Hypothalamus (tissue), 51 donors: ENCODE measurements at regions not wholly inside any gene's neighbourhood (a gene's known extent, or its start where the extent isn't known, plus 50 kb on each side); places are given as distances from the start of the nearest gene placed in this dataset.
"Not testable (repeated sequence)": the region's sequence is repeated elsewhere in the genome, so short reads cannot be mapped to it uniquely, and the experiment has no call there.

Experiments used
- DNase-seq, 51 donors: peaks; one replicate each; lab custom pipeline; 2025; lab: John Stamatoyannopoulos, UW

DNA sequence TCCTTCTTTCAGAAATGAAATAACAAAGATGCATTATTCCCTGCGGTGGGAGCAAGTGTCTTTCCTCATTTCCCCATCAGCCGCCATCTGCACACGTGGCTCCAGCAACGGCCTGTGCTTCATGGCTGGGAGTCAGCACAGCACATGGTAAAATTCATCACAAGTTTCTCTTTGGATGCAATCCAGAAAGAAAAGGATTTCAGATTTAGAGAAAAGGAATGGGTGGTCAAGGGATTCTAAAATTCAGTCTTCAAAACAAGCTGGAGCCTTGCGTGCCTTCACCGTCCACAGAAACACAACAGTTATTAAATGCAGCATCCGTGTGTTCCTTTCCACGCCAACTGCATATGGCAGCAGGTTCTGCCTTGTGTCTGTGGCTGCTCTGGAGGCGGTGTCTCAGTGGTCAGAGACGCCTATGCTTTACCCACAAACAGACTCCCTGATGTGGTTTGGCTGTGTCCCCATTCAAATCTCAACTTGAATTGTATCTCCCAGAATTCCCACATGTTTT lies 107.6 kb downstream of the THBS2 start:
- DNase-seq = peak in 2 of 51 donors; percentile 12 to 19

DNA sequence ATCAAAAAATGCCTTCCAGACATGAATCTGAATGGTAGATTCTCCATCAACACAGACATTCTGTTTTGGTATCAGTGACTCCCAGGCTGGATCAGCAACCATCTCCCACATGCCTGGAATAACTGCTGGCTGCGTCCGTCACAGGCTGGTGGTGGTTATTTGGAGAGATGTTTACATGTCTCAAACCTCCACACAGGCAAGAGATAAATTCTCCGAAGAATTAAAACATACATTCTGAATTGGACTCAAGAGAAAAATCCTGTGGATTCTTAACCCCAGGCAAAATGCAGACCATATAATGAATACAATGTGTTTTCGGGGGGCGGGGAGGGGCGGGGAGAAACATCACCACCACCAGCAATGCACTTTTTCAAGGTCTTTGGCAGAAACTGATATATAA lies 108.2 kb downstream of the THBS2 start:
- DNase-seq = no peak

- no peak for DNase-seq
Observed at GRCh38 chr6:169144356-169144755, 109.3 kb downstream of the THBS2 start.

- DNase-seq = no peak
Observed at GRCh38 chr6:169142538-169142844, 111.2 kb downstream of the THBS2 start.

DNA sequence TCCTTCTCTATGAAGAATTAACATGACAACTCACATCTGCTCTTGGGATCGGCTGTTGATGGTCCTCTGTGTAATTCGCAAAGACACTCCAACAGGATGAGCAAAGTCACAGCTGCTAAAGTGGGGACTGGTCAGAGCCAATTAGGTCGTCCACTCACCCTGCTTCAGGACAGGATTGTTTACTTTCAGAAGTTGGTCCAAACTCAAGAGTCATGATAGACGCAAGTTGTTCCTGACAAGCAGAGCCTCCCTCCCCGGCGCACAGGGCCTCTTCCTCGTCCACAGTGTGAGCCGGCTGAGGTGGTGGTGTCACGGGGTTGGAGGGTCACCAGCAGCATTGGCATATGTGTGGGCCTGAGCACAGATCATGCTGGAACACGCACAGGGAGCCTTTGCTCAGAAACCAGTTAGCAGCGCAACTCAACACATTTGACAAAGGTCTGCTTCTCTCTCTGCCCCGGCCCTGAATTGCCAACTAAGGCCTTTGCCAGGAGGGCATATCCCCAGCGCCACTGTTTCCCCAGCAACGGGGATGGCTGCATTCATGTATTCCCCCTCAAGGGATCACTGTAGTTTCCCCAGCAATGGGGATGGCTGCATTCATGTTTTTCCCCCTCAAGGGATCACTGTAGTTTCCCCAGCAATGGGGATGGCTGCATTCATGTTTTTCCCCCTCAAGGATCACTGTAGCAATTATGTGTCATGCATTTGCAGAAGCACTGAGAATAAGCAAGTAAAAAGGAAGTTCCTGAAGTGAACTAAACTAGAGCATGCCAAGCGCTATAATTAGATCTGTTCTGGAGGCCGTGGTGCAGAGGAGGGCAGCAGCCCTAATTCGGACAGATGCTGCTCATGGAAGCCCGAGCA lies 111.7 kb downstream of the THBS2 start:
- peak in 29 of 51 donors; percentile 16 to 75 (median 51) for DNase-seq

GRCh38 chr6:169140986-169141495 lies 112.6 kb downstream of the THBS2 start:
- no peak for DNase-seq

DNA sequence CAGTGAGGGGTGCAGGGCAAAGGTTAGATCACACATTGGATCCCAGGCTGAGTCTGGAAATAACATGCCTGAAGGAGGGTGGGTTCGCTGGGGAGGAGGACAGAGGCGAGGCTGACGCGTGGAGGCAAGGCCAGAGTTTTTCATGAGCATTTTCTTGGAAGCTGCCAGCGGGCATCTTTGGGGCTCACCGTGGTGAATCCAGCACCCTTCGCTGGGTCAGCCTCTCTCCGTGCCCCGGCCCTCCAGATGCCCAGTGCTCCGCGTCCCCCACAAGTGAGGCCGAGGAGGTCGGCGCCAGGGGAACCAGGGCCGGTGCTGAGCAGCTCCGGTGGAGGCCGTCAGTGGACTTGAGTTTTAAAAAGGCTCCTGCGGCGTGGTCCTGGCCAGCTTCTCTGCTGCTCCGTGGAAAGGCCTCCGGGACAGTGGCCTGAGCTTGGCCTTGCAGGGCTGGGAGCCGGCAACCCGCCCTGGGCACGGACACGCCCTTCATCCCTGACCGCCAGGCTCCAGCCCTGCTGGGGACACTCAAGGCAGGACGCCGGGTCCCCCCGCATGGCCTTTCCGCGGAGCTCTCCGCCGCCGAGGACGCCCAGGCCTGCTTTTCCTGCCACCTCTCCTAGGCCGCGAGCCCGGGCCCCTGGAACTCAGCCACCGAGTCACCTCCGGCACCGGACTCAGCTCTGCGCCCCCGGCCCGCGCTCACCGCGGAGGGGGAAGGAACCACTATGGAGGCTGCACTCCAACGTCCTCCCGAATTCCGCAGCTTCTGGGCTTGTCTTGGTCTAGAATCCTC lies 114.3 kb downstream of the THBS2 start:
- DNase-seq = no peak

GRCh38 chr6:169132352-169132940 lies 121.2 kb downstream of the THBS2 start:
- DNase-seq = no peak

GRCh38 chr6:169131390-169131789 lies 122.3 kb downstream of the THBS2 start:
- peak in 20 of 51 donors; percentile 6 to 62 (median 28) for DNase-seq

DNA sequence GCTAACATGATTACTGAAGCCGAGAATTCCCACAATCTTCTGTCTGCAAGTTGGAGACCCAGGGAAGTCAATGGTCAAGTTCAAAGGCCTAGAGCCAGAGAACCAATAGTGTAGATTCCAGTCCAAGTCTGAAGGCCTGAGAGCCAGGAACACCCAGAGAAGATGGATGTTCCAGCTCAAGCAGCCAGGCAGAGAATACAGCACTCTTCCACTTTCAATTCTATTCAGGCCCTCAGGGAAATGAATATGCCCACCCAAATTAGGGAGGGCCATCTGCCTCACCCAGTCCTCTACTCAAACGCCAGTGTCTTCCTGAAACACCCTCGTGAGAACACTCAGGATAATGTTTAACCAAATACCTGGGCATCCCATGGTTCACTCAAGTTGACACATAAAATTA lies 123.5 kb downstream of the THBS2 start:
- no peak for DNase-seq

GRCh38 chr6:169121013-169121412 lies 132.6 kb downstream of the THBS2 start:
- DNase-seq = no peak

DNA sequence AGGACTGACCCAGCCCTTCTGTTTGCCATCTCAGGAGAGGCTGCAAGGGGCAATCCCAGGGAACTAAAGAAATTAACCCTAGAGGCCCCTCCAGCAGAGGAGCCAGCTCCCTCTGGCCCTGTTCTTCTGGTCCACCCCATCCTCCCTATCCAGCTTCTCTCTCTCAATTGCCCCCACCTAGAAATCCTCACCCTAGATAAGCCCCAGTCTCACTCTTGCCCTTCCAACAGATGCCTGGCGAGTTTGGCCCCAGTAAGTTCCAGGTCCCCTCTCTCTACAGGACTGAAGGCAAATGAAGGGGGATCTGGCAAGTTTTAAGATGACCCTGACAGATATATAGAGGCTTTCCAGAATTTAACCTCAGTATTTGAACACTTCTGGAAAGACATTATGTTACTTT lies 134.0 kb downstream of the THBS2 start:
- DNase-seq = no peak

- DNase-seq = no peak
Observed at GRCh38 chr6:169118346-169118830, 135.3 kb downstream of the THBS2 start.

- no peak for DNase-seq
Observed at GRCh38 chr6:169117663-169118062, 136.0 kb downstream of the THBS2 start.

DNA sequence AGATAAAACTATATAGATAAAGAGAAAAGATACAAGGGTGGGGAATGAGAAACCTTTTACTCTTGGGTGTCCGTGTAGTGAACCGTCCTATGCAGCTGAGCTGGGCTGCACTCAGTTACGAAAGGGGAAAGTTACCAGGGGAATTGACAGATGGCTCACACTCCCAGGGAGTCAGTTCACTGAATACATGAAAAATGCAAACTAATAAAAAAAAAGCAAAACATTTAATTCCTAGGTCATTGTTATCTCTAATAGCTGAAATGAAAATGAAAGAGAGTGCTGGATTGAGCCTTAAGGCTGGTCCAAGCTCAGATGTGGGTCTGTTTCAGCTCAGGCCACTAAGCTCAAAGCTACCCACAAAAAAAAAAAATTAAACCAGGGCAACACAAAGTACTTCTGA lies 138.0 kb downstream of the THBS2 start:
- no peak for DNase-seq

DNA sequence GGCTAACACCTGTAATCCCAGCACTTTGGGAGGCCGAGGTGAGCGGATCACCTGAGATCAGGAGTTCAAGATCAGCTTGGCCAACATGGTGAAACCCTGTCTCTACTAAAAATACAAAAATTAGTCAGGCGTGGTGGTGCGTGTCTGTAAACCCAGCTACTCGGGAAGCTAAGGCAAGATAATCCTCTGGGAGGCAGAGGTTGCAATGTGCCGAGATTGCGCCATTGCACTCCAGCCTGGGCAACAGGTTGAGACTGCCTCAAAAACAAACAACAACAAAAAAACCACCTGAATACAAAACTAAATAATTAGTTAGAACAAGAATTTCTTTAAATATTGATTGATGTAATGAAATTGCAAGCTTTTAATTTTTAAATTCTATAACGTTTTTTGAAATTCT lies 139.0 kb downstream of the THBS2 start:
- DNase-seq = not testable (repeated sequence)

- DNase-seq = no peak
Observed at GRCh38 chr6:169112483-169113320, 140.9 kb downstream of the THBS2 start.

GRCh38 chr6:169111203-169111602 lies 142.4 kb downstream of the THBS2 start:
- no peak for DNase-seq

DNA sequence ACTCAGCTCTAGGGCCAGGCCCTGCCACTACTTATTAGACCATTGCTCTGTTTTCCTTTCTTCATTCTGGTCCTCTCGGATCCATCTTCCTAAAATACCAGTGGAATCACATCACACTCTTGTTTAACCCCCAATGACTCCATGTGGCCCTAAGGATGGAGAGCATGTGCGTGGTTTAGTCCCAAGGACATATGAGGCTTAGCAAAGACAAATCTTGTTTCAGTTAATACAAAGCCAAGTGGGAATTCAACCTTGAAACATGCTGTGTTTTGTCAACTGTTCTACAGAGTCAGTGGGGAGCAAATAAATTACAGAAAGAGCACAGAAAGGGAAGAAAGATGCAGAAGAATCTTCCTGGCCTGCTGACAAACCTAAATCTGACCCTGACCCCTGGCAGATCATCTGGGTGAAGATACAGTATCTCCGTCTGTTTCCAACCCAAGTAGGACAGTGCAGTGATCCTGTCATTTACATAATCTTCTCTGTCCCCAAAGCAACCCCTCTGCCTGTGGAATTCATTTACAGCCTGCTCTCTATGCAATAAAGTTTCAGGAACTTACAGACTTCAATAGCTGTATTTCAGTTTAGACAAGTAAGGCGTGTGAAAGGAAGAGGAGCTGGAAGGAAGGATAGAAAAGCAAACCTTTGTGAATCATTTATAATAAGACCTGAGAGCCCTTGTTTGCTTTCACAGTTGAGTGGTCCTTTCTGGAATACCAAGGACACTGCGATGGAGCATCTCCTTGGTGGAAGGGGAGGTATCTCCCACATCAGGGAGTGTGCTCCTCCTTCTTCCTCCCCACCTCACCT lies 144.0 kb downstream of the THBS2 start:
- DNase-seq = no peak
